Neural cell (in vitro differentiated cells): ENCODE measurements at regions not wholly inside any gene's neighbourhood (a gene's known extent, or its start where the extent isn't known, plus 50 kb on each side); places are given as distances from the start of the nearest gene placed in this dataset.

Experiments
- H2AFZ ChIP-seq: fragments of 200-600, 300-800 bp; sonication (generic), shearing (Covaris generic); 2 replicates; pipeline ENCODE4 v1.6.0; 2014; ENCODE audit warnings: low read depth, mild to moderate bottlenecking, antibody characterized with exemption, low read length, moderate library complexity
- H3F3A ChIP-seq: fragments of 200-600 bp; shearing (Covaris generic); 2 replicates; pipeline ENCODE4 v1.6.1; 2016; ENCODE audit warnings: mild to moderate bottlenecking, moderate library complexity, mixed read lengths, antibody characterized with exemption, low read length; ENCODE audit not compliant: insufficient read depth, poor library complexity, severe bottlenecking
- H3K27ac ChIP-seq: fragments of 200-600, 300-800 bp; sonication (generic), shearing (Covaris generic); 2 replicates; pipeline ENCODE4 v1.5.1; 2014; ENCODE audit warnings: mild to moderate bottlenecking, low read length, moderate library complexity
- H3K27me3 ChIP-seq: fragments of 300-800, 200-600 bp; sonication (generic), shearing (Covaris generic); 2 replicates; pipeline ENCODE4 v1.6.0; 2014; ENCODE audit warnings: mild to moderate bottlenecking, low read depth, low read length, moderate library complexity; ENCODE audit not compliant: insufficient read depth
- H3K36me3 ChIP-seq: fragments of 300-800, 200-600 bp; sonication (generic), shearing (Covaris generic); 2 replicates; pipeline ENCODE4 v1.5.1; 2014; ENCODE audit warnings: mild to moderate bottlenecking, antibody characterized with exemption, low read length, moderate library complexity; ENCODE audit not compliant: insufficient read depth
- H3K4me2 ChIP-seq: fragments of 300-800, 200-600 bp; sonication (generic), shearing (Covaris generic); 2 replicates; pipeline ENCODE4 v1.6.0; 2014; ENCODE audit warnings: mild to moderate bottlenecking, low read length
- H3K4me3 ChIP-seq: fragments of 300-800, 200-600 bp; sonication (generic), shearing (Covaris generic); 2 replicates; pipeline ENCODE4 v1.5.1; 2014; ENCODE audit warnings: mild to moderate bottlenecking, low read length, moderate library complexity
- H3K79me2 ChIP-seq: fragments of 200-600 bp; shearing (Covaris generic); replicated peaks from 2 replicates; pipeline ENCODE4 v1.6.0; 2014; ENCODE audit warnings: mild to moderate bottlenecking, low read length, moderate library complexity; ENCODE audit not compliant: insufficient read depth
- H3K9ac ChIP-seq: fragments of 300-800, 200-600 bp; sonication (generic), shearing (Covaris generic); 2 replicates; pipeline ENCODE4 v1.6.1; 2016; ENCODE audit warnings: mild to moderate bottlenecking, low read length, mixed read lengths
- H3K9me2 ChIP-seq: fragments of 200-600 bp; shearing (Covaris generic); 2 replicates; pipeline ENCODE4 v1.6.1; 2016; ENCODE audit warnings: mild to moderate bottlenecking, low read length, mixed read lengths; ENCODE audit not compliant: insufficient read depth
- H3K9me3 ChIP-seq: fragments of 200-600, 300-800 bp; sonication (generic), shearing (Covaris generic); 2 replicates; pipeline ENCODE4 v1.6.1; 2016; ENCODE audit warnings: mild to moderate bottlenecking, mixed run types, low read length, moderate library complexity, mixed read lengths
- H4K20me1 ChIP-seq: fragments of 200-600 bp; shearing (Covaris generic); 2 replicates; pipeline ENCODE4 v1.6.1; 2016; ENCODE audit warnings: mild to moderate bottlenecking, mixed run types; ENCODE audit not compliant: insufficient read depth
- CTCF ChIP-seq: fragments of 450-650 bp; IDR thresholded peaks from 2 replicates; pipeline ENCODE4 v1.5.1; 2014; ENCODE audit warnings: antibody characterized with exemption, mild to moderate bottlenecking, moderate library complexity; ENCODE audit not compliant: poor library complexity, severe bottlenecking
- EP300 ChIP-seq: fragments of 450-650 bp; conservative IDR thresholded peaks from 2 replicates; pipeline ENCODE4 v1.6.1; 2014; ENCODE audit warnings: antibody characterized with exemption, mild to moderate bottlenecking, moderate library complexity; ENCODE audit not compliant: poor library complexity, severe bottlenecking
- EZH2 ChIP-seq: fragments of 200-600, 300-800 bp; shearing (Covaris generic), sonication (generic); IDR thresholded peaks from 2 replicates; pipeline ENCODE4 v1.6.1; 2014; ENCODE audit warnings: antibody characterized with exemption, low read length, borderline replicate concordance, mild to moderate bottlenecking; ENCODE audit not compliant: insufficient read depth, poor library complexity, severe bottlenecking
- MXI1 ChIP-seq: fragments of 450-650 bp; conservative IDR thresholded peaks from 2 replicates; pipeline ENCODE4 v1.6.1; 2014; ENCODE audit warnings: antibody characterized with exemption, mild to moderate bottlenecking; ENCODE audit not compliant: poor library complexity, severe bottlenecking
- POLR2AphosphoS5 ChIP-seq: IDR thresholded peaks from 2 replicates; pipeline ENCODE4 v1.6.1; 2012
- RAD21 ChIP-seq: fragments of 450-650 bp; conservative IDR thresholded peaks from 2 replicates; pipeline ENCODE4 v1.6.1; 2014; ENCODE audit warnings: antibody characterized with exemption, mild to moderate bottlenecking, moderate library complexity
- SMC3 ChIP-seq: fragments of 450-650 bp; conservative IDR thresholded peaks from 2 replicates; pipeline ENCODE4 v1.6.1; 2014; ENCODE audit warnings: antibody characterized with exemption, mild to moderate bottlenecking, moderate library complexity; ENCODE audit not compliant: poor library complexity
- TAF1 ChIP-seq: IDR thresholded peaks from 2 replicates; pipeline ENCODE4 v1.6.1; 2012; ENCODE audit warnings: low read depth
- TF ChIP-seq, protein P1 (sequence below): IDR thresholded peaks from 2 replicates; pipeline ENCODE4 v1.6.1; 2012; ENCODE audit warnings: borderline replicate concordance

GRCh38 chr5:61991430-61991829 lies 314.6 kb upstream of the KIF2A start:
- H3F3A ChIP-seq, result no peaks in the 10 kb centered on the region
- H3K9me3 ChIP-seq, result no peaks in the 10 kb centered on the region
- H3K79me2 ChIP-seq, result no peaks in the 10 kb centered on the region
- no peaks in the 10 kb centered on the region for H3K36me3 ChIP-seq
- H3K4me3 ChIP-seq, result no peak overlapping the region
- H3K4me2 ChIP-seq, result no peak overlapping the region
- H4K20me1 ChIP-seq, result no peaks in the 10 kb centered on the region
- H3K9ac ChIP-seq, result no peak overlapping the region
- H3K9me2 ChIP-seq, result no peaks in the 10 kb centered on the region
- H2AFZ ChIP-seq, result no peak overlapping the region
- H3K27ac ChIP-seq, result no peak overlapping the region
- no peaks in the 10 kb centered on the region for H3K27me3 ChIP-seq
- no peak for TF ChIP-seq MXI1
- TF ChIP-seq EZH2, result no peak
- TF ChIP-seq CTCF, result no peak
- TF ChIP-seq TAF1, result no peak
- TF ChIP-seq POLR2AphosphoS5, result no peak
- no peak for TF ChIP-seq SMC3
- no peak for TF ChIP-seq EP300
- TF ChIP-seq, protein P1, sequence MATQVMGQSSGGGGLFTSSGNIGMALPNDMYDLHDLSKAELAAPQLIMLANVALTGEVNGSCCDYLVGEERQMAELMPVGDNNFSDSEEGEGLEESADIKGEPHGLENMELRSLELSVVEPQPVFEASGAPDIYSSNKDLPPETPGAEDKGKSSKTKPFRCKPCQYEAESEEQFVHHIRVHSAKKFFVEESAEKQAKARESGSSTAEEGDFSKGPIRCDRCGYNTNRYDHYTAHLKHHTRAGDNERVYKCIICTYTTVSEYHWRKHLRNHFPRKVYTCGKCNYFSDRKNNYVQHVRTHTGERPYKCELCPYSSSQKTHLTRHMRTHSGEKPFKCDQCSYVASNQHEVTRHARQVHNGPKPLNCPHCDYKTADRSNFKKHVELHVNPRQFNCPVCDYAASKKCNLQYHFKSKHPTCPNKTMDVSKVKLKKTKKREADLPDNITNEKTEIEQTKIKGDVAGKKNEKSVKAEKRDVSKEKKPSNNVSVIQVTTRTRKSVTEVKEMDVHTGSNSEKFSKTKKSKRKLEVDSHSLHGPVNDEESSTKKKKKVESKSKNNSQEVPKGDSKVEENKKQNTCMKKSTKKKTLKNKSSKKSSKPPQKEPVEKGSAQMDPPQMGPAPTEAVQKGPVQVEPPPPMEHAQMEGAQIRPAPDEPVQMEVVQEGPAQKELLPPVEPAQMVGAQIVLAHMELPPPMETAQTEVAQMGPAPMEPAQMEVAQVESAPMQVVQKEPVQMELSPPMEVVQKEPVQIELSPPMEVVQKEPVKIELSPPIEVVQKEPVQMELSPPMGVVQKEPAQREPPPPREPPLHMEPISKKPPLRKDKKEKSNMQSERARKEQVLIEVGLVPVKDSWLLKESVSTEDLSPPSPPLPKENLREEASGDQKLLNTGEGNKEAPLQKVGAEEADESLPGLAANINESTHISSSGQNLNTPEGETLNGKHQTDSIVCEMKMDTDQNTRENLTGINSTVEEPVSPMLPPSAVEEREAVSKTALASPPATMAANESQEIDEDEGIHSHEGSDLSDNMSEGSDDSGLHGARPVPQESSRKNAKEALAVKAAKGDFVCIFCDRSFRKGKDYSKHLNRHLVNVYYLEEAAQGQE, result no peak

DNA sequence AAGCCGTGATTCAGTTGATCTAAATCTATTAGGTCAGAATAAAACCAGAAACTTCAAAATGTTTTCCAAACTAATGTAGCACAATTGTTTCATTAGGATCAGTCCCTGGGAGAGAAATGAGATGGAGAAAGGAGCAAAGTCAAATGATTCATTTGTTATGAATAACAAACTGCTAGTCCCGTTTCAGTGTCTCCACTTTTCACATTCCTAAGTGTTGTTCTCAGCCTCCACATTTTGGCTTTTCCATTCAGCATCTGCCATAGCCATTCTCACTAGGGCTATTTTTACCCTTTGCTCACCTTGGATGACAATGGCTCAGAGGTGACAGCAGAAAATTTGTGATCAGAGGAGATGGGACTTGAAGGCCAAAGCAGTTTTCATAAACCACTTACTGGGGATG lies 314.1 kb upstream of the KIF2A start:
- Histone ChIP-seq H3K79me2 (no peaks in the 10 kb centered on the region), H4K20me1 (no peaks in the 10 kb centered on the region), H3K4me3 (no peak overlapping the region), H3F3A (no peaks in the 10 kb centered on the region), H3K9me2 (no peaks in the 10 kb centered on the region), H2AFZ (no peak overlapping the region), H3K9me3 (no peaks in the 10 kb centered on the region), H3K9ac (no peak overlapping the region), H3K27ac (no peak overlapping the region), H3K4me2 (no peak overlapping the region), H3K36me3 (no peaks in the 10 kb centered on the region), H3K27me3 (no peaks in the 10 kb centered on the region)
- TF ChIP-seq CTCF, result no peak
- TF ChIP-seq MXI1, result no peak
- TF ChIP-seq POLR2AphosphoS5, result no peak
- no peak for TF ChIP-seq RAD21
- no peak for TF ChIP-seq EP300
- TF ChIP-seq, protein P1, result no peak
- TF ChIP-seq EZH2, result no peak
- no peak for TF ChIP-seq SMC3
- TF ChIP-seq TAF1, result no peak
